ENCODE measurements at regions not wholly inside any gene's neighbourhood (a gene's known extent, or its start where the extent isn't known, plus 50 kb on each side); places are given as distances from the start of the nearest gene placed in this dataset.
A peak's percentile ranks its signal among the peaks of the same experiment; 100 is the strongest.

DNA sequence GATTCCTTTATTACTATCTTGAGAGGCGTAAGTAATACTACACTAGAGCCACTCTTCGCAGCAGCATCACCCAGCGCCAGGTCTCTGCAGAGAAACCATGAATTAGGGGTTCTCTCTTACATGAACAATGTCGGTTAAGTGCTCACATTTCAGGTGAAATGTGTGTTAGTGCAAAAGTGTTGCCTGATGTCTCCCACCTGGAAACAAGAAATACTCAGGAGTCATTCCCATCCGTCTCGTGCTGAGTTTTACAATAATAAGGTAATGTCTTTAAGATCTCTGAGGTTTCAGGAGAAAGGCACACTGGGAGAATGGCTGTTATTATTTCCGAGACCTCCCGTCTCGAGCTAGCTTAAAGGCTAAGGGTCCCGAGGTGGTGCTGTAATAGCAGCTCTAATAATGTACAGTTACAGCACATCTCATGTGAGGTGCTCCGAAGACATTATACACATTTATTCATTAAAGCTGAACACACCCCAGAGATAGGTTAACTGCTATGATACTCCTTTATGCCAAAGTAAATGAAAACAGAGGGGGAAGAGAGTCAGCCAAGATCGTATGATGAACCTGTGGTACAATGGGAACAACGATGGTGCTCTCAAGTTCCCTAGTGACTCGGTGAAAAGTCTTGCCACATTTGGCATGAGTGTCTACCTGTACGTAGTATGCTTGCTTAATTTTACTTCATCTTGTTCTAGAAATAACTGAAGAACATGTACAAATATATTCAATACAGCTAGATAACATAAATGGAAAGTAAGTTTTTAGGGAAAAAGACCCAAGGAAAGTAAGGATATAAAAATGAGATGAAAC is 458.3 kb upstream of the CITED2 start:
- Histone ChIP-seq H3K79me2 (replicated peaks; ENCODE audit: insufficient read depth, low read length) (no peaks in the 10 kb centered on the region), H4K20me1 (ENCODE audit: insufficient read depth) (no peaks in the 10 kb centered on the region), H3K9ac (ENCODE audit: low read length) (no peak overlapping the region), H3K9me3 (ENCODE audit: low read length) (no peaks in the 10 kb centered on the region), H3K4me2 (ENCODE audit: low read length) (no peak overlapping the region), H3K36me3 (ENCODE audit: insufficient read depth, low read length) (no peaks in the 10 kb centered on the region), H3K4me3 (ENCODE audit: low read length) (no peak overlapping the region), H3K27ac (ENCODE audit: low read length) (no peak overlapping the region), H3F3A (ENCODE audit: insufficient read depth, low read length, poor library complexity, severe bottlenecking) (no peaks in the 10 kb centered on the region), H3K27me3 (ENCODE audit: insufficient read depth, low read depth, low read length) (no peaks in the 10 kb centered on the region), H3K9me2 (ENCODE audit: insufficient read depth, low read length) (no peaks in the 10 kb centered on the region), H2AFZ (ENCODE audit: low read depth, low read length) (no peak overlapping the region)
- TF ChIP-seq EP300 (conservative IDR thresholded peaks at IDR 0.05; ENCODE audit: poor library complexity, severe bottlenecking) (no peak), MXI1 (conservative IDR thresholded peaks at IDR 0.05; ENCODE audit: poor library complexity, severe bottlenecking) (no peak), POLR2AphosphoS5 (IDR thresholded peaks at IDR 0.05) (peak; percentile 86)
- TF ChIP-seq, protein P1, sequence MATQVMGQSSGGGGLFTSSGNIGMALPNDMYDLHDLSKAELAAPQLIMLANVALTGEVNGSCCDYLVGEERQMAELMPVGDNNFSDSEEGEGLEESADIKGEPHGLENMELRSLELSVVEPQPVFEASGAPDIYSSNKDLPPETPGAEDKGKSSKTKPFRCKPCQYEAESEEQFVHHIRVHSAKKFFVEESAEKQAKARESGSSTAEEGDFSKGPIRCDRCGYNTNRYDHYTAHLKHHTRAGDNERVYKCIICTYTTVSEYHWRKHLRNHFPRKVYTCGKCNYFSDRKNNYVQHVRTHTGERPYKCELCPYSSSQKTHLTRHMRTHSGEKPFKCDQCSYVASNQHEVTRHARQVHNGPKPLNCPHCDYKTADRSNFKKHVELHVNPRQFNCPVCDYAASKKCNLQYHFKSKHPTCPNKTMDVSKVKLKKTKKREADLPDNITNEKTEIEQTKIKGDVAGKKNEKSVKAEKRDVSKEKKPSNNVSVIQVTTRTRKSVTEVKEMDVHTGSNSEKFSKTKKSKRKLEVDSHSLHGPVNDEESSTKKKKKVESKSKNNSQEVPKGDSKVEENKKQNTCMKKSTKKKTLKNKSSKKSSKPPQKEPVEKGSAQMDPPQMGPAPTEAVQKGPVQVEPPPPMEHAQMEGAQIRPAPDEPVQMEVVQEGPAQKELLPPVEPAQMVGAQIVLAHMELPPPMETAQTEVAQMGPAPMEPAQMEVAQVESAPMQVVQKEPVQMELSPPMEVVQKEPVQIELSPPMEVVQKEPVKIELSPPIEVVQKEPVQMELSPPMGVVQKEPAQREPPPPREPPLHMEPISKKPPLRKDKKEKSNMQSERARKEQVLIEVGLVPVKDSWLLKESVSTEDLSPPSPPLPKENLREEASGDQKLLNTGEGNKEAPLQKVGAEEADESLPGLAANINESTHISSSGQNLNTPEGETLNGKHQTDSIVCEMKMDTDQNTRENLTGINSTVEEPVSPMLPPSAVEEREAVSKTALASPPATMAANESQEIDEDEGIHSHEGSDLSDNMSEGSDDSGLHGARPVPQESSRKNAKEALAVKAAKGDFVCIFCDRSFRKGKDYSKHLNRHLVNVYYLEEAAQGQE (IDR thresholded peaks at IDR 0.05; ENCODE audit: borderline replicate concordance), result peak; percentile 79

DNA sequence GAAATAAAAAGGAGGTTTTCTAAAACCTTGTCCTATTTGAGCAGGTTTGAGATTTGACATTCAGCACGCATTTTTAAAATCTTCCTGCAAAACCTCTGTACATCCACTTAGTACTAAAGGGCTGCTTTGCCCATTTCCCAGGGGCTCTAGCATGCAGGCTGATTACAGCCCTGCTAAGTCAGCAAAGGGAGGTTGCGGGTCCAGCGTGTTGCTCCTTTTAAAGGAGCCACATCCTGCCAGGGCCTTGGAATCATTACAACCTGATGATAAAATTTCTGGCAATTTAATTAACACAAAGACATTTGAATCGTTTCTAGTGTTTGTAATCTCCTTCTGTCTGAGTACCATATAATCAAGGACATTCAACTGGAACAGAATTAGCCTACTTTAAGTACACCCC is 455.1 kb upstream of the CITED2 start:
- no peak overlapping the region for H3K9ac ChIP-seq (ENCODE audit: low read length)
- no peaks in the 10 kb centered on the region for H3F3A ChIP-seq (ENCODE audit: insufficient read depth, low read length, poor library complexity, severe bottlenecking)
- H3K79me2 ChIP-seq (replicated peaks; ENCODE audit: insufficient read depth, low read length), result no peaks in the 10 kb centered on the region
- H3K4me3 ChIP-seq (ENCODE audit: low read length), result no peak overlapping the region
- H2AFZ ChIP-seq (ENCODE audit: low read depth, low read length), result no peak overlapping the region
- no peaks in the 10 kb centered on the region for H4K20me1 ChIP-seq (ENCODE audit: insufficient read depth)
- no peaks in the 10 kb centered on the region for H3K9me3 ChIP-seq (ENCODE audit: low read length)
- TF ChIP-seq EZH2 (IDR thresholded peaks at IDR 0.05; ENCODE audit: borderline replicate concordance, insufficient read depth, low read length, poor library complexity, severe bottlenecking) (no peak), EP300 (conservative IDR thresholded peaks at IDR 0.05; ENCODE audit: poor library complexity, severe bottlenecking) (no peak), SMC3 (conservative IDR thresholded peaks at IDR 0.05; ENCODE audit: poor library complexity) (no peak), MXI1 (conservative IDR thresholded peaks at IDR 0.05; ENCODE audit: poor library complexity, severe bottlenecking) (no peak), POLR2AphosphoS5 (IDR thresholded peaks at IDR 0.05) (no peak), RAD21 (conservative IDR thresholded peaks at IDR 0.05) (no peak), TAF1 (IDR thresholded peaks at IDR 0.05; ENCODE audit: low read depth) (no peak)
- TF ChIP-seq, protein P2, sequence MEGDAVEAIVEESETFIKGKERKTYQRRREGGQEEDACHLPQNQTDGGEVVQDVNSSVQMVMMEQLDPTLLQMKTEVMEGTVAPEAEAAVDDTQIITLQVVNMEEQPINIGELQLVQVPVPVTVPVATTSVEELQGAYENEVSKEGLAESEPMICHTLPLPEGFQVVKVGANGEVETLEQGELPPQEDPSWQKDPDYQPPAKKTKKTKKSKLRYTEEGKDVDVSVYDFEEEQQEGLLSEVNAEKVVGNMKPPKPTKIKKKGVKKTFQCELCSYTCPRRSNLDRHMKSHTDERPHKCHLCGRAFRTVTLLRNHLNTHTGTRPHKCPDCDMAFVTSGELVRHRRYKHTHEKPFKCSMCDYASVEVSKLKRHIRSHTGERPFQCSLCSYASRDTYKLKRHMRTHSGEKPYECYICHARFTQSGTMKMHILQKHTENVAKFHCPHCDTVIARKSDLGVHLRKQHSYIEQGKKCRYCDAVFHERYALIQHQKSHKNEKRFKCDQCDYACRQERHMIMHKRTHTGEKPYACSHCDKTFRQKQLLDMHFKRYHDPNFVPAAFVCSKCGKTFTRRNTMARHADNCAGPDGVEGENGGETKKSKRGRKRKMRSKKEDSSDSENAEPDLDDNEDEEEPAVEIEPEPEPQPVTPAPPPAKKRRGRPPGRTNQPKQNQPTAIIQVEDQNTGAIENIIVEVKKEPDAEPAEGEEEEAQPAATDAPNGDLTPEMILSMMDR (IDR thresholded peaks at IDR 0.05; ENCODE audit: poor library complexity, severe bottlenecking), result no peak
- TF ChIP-seq, protein P1 (IDR thresholded peaks at IDR 0.05; ENCODE audit: borderline replicate concordance), result no peak
- no peak overlapping the region for H3K4me2 ChIP-seq (ENCODE audit: low read length)
- no peaks in the 10 kb centered on the region for H3K36me3 ChIP-seq (ENCODE audit: insufficient read depth, low read length)
- no peak overlapping the region for H3K27ac ChIP-seq (ENCODE audit: low read length)
- no peaks in the 10 kb centered on the region for H3K9me2 ChIP-seq (ENCODE audit: insufficient read depth, low read length)
- H3K27me3 ChIP-seq (ENCODE audit: insufficient read depth, low read depth, low read length), result no peaks in the 10 kb centered on the region

All from neural cell (in vitro differentiated cells).